ENCODE measurements at regions not wholly inside any gene's neighbourhood (a gene's known extent, or its start where the extent isn't known, plus 50 kb on each side); places are given as distances from the start of the nearest gene placed in this dataset.

DNA sequence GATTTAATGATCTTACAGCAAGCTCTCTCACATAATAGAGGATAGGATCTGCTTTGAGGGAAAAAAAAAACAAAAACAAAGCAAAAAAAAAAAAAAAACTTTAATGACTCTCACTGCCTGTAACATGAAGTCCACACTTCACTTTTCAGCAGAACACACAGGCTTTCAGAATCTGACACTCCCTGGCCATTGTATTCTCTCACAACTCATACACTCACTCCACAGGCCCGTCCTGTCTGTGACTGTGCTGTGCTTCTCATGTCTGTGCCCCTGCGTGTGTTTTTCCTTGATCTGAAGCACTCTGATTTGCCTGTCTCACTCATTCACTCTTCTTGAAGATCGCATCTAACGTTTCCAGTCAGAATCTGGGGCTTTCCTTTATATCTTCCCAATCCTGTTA, 460.8 kb downstream of the TMA16 start:
- no CpG with 5 or more reads among the region's 4 CpGs for WGBS (ENCODE audit: extremely low coverage, insufficient coverage, low lambda C conversion rate)
- H2BK120ac ChIP-seq (ENCODE audit: low read depth, low read length), result no peak overlapping the region
- no peaks in the 10 kb centered on the region for H3K4me1 ChIP-seq (ENCODE audit: control insufficient read depth, low read depth, low read length)
- H3K4me2 ChIP-seq (ENCODE audit: low read length), result no peak overlapping the region
- no peak for DNase-seq
- no peak overlapping the region for H2BK15ac ChIP-seq (replicated peaks; ENCODE audit: low read depth)
- H3K23ac ChIP-seq (ENCODE audit: low read length), result no peak overlapping the region
- no peak overlapping the region for H3K4ac ChIP-seq (ENCODE audit: low read depth, low read length)
- H3K4me3 ChIP-seq (ENCODE audit: low read length), result no peak overlapping the region
- no peak overlapping the region for H3K18ac ChIP-seq (ENCODE audit: low read length)
- H3K9ac ChIP-seq (ENCODE audit: low read length), result no peak overlapping the region
- H3K79me1 ChIP-seq (ENCODE audit: low read length), result no peaks in the 10 kb centered on the region
- H3K27ac ChIP-seq (ENCODE audit: low read depth, low read length), result no peak overlapping the region
- H3K79me2 ChIP-seq (ENCODE audit: control insufficient read depth, insufficient read depth, low read length), result no peaks in the 10 kb centered on the region
- no peak overlapping the region for H2AK5ac ChIP-seq (ENCODE audit: low read length)
- no peak overlapping the region for H4K8ac ChIP-seq (ENCODE audit: low read depth, low read length)
- H3K27me3 ChIP-seq (ENCODE audit: insufficient read depth, low read length, poor library complexity), result no peaks in the 10 kb centered on the region
- no peak overlapping the region for H4K5ac ChIP-seq (ENCODE audit: low read length)
- H3K36me3 ChIP-seq (ENCODE audit: control insufficient read depth, insufficient read depth, low read length), result no peaks in the 10 kb centered on the region
- H3K56ac ChIP-seq (ENCODE audit: low read length), result no peak overlapping the region
- H2BK5ac ChIP-seq (ENCODE audit: low read length), result no peak overlapping the region

- Histone ChIP-seq H4K5ac (ENCODE audit: low read length) (no peak overlapping the region), H3K56ac (ENCODE audit: low read length) (no peak overlapping the region), H2BK5ac (ENCODE audit: low read length) (no peak overlapping the region), H3K18ac (ENCODE audit: low read length) (no peak overlapping the region), H3K4ac (ENCODE audit: low read depth, low read length) (no peak overlapping the region), H3K23ac (ENCODE audit: low read length) (no peak overlapping the region), H2AK5ac (ENCODE audit: low read length) (no peak overlapping the region), H3K79me1 (ENCODE audit: low read length) (no peaks in the 10 kb centered on the region), H3K4me2 (ENCODE audit: low read length) (no peak overlapping the region), H3K4me3 (ENCODE audit: low read length) (no peak overlapping the region), H4K8ac (ENCODE audit: low read depth, low read length) (no peak overlapping the region), H3K4me1 (ENCODE audit: control insufficient read depth, low read depth, low read length) (no peaks in the 10 kb centered on the region), H3K79me2 (ENCODE audit: control insufficient read depth, insufficient read depth, low read length) (no peaks in the 10 kb centered on the region), H2BK15ac (replicated peaks; ENCODE audit: low read depth) (no peak overlapping the region), H3K27me3 (ENCODE audit: insufficient read depth, low read length, poor library complexity) (no peaks in the 10 kb centered on the region), H3K27ac (ENCODE audit: low read depth, low read length) (no peak overlapping the region), H2BK120ac (ENCODE audit: low read depth, low read length) (no peak overlapping the region), H3K36me3 (ENCODE audit: control insufficient read depth, insufficient read depth, low read length) (no peaks in the 10 kb centered on the region), H3K9ac (ENCODE audit: low read length) (no peak overlapping the region)
- WGBS (ENCODE audit: extremely low coverage, insufficient coverage, low lambda C conversion rate), result no CpG with 5 or more reads among the region's 2 CpGs
- DNase-seq, result no peak
These were observed 464.3 kb downstream of the TMA16 start for GRCh38 chr4:163958751-163959150.

- no peaks in the 10 kb centered on the region for H3K79me1 ChIP-seq (ENCODE audit: low read length)
These were observed 465.4 kb downstream of the TMA16 start for GRCh38 chr4:163959932-163960331.

GRCh38 chr4:163966612-163967011, 472.1 kb downstream of the TMA16 start:
- H4K5ac ChIP-seq (ENCODE audit: low read length), result no peak overlapping the region
- no peak overlapping the region for H3K4me3 ChIP-seq (ENCODE audit: low read length)
- H3K36me3 ChIP-seq (ENCODE audit: control insufficient read depth, insufficient read depth, low read length), result no peaks in the 10 kb centered on the region
- H3K4me2 ChIP-seq (ENCODE audit: low read length), result no peak overlapping the region
- no CpG with 5 or more reads among the region's 3 CpGs for WGBS (ENCODE audit: extremely low coverage, insufficient coverage, low lambda C conversion rate)
- no peak overlapping the region for H3K9ac ChIP-seq (ENCODE audit: low read length)
- H3K79me2 ChIP-seq (ENCODE audit: control insufficient read depth, insufficient read depth, low read length), result no peaks in the 10 kb centered on the region
- H2BK15ac ChIP-seq (replicated peaks; ENCODE audit: low read depth), result no peak overlapping the region
- no peak overlapping the region for H3K18ac ChIP-seq (ENCODE audit: low read length)
- H3K27ac ChIP-seq (ENCODE audit: low read depth, low read length), result no peak overlapping the region
- H3K56ac ChIP-seq (ENCODE audit: low read length), result no peak overlapping the region
- H3K23ac ChIP-seq (ENCODE audit: low read length), result no peak overlapping the region
- H3K79me1 ChIP-seq (ENCODE audit: low read length), result no peaks in the 10 kb centered on the region
- no peak overlapping the region for H3K4ac ChIP-seq (ENCODE audit: low read depth, low read length)
- H2AK5ac ChIP-seq (ENCODE audit: low read length), result no peak overlapping the region
- DNase-seq, result no peak
- H4K8ac ChIP-seq (ENCODE audit: low read depth, low read length), result no peak overlapping the region
- no peaks in the 10 kb centered on the region for H3K27me3 ChIP-seq (ENCODE audit: insufficient read depth, low read length, poor library complexity)
- no peak overlapping the region for H2BK120ac ChIP-seq (ENCODE audit: low read depth, low read length)
- H2BK5ac ChIP-seq (ENCODE audit: low read length), result no peak overlapping the region
- H3K4me1 ChIP-seq (ENCODE audit: control insufficient read depth, low read depth, low read length), result no peaks in the 10 kb centered on the region

More at GRCh38 chr4:163959932-163960331, 465.4 kb downstream of the TMA16 start:
- Histone ChIP-seq H3K56ac (ENCODE audit: low read length) (no peak overlapping the region), H3K36me3 (ENCODE audit: control insufficient read depth, insufficient read depth, low read length) (no peaks in the 10 kb centered on the region), H2BK120ac (ENCODE audit: low read depth, low read length) (no peak overlapping the region), H3K4ac (ENCODE audit: low read depth, low read length) (no peak overlapping the region), H3K4me3 (ENCODE audit: low read length) (no peak overlapping the region), H4K5ac (ENCODE audit: low read length) (no peak overlapping the region), H2BK15ac (replicated peaks; ENCODE audit: low read depth) (no peak overlapping the region), H3K27ac (ENCODE audit: low read depth, low read length) (no peak overlapping the region), H2AK5ac (ENCODE audit: low read length) (no peak overlapping the region), H2BK5ac (ENCODE audit: low read length) (no peak overlapping the region), H4K8ac (ENCODE audit: low read depth, low read length) (no peak overlapping the region), H3K79me2 (ENCODE audit: control insufficient read depth, insufficient read depth, low read length) (no peaks in the 10 kb centered on the region), H3K27me3 (ENCODE audit: insufficient read depth, low read length, poor library complexity) (no peaks in the 10 kb centered on the region), H3K9ac (ENCODE audit: low read length) (no peak overlapping the region), H3K18ac (ENCODE audit: low read length) (no peak overlapping the region), H3K4me1 (ENCODE audit: control insufficient read depth, low read depth, low read length) (no peaks in the 10 kb centered on the region), H3K23ac (ENCODE audit: low read length) (no peak overlapping the region), H3K4me2 (ENCODE audit: low read length) (no peak overlapping the region)
- no CpG with 5 or more reads among the region's 6 CpGs for WGBS (ENCODE audit: extremely low coverage, insufficient coverage, low lambda C conversion rate)
- no peak for DNase-seq

DNA sequence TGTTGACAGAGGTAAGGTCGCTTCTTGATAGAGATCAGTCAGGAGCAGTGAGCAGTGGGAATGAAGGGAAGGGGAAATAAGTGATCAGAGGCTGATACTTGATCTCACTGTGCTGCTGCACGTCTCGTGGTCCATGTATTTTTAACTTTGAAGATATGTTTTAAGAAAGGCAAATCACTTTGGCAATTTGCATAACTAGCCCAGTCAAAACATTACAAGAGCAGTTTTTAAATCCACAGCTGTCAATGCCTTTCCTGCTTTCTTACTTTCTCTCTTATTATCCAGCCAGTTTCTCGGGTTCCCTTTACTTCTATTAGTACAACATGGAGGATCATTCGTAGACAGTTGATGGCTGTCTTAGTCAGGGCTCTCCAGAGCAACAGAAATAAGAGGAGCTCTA, 472.8 kb downstream of the TMA16 start:
- H3K23ac ChIP-seq (ENCODE audit: low read length), result no peak overlapping the region
- H3K56ac ChIP-seq (ENCODE audit: low read length), result no peak overlapping the region
- H2BK15ac ChIP-seq (replicated peaks; ENCODE audit: low read depth), result no peak overlapping the region
- no peak overlapping the region for H3K18ac ChIP-seq (ENCODE audit: low read length)
- no CpG with 5 or more reads among the region's 5 CpGs for WGBS (ENCODE audit: extremely low coverage, insufficient coverage, low lambda C conversion rate)
- DNase-seq, result no peak
- no peak overlapping the region for H3K4ac ChIP-seq (ENCODE audit: low read depth, low read length)
- no peaks in the 10 kb centered on the region for H3K4me1 ChIP-seq (ENCODE audit: control insufficient read depth, low read depth, low read length)
- no peaks in the 10 kb centered on the region for H3K79me2 ChIP-seq (ENCODE audit: control insufficient read depth, insufficient read depth, low read length)
- no peak overlapping the region for H2BK120ac ChIP-seq (ENCODE audit: low read depth, low read length)
- H2BK5ac ChIP-seq (ENCODE audit: low read length), result no peak overlapping the region
- H3K27me3 ChIP-seq (ENCODE audit: insufficient read depth, low read length, poor library complexity), result no peaks in the 10 kb centered on the region
- no peak overlapping the region for H3K27ac ChIP-seq (ENCODE audit: low read depth, low read length)
- no peak overlapping the region for H3K4me3 ChIP-seq (ENCODE audit: low read length)
- H3K9ac ChIP-seq (ENCODE audit: low read length), result no peak overlapping the region
- H4K8ac ChIP-seq (ENCODE audit: low read depth, low read length), result no peak overlapping the region
- no peaks in the 10 kb centered on the region for H3K79me1 ChIP-seq (ENCODE audit: low read length)
- H4K5ac ChIP-seq (ENCODE audit: low read length), result no peak overlapping the region
- H2AK5ac ChIP-seq (ENCODE audit: low read length), result no peak overlapping the region
- H3K36me3 ChIP-seq (ENCODE audit: control insufficient read depth, insufficient read depth, low read length), result no peaks in the 10 kb centered on the region
- H3K4me2 ChIP-seq (ENCODE audit: low read length), result no peak overlapping the region

DNA sequence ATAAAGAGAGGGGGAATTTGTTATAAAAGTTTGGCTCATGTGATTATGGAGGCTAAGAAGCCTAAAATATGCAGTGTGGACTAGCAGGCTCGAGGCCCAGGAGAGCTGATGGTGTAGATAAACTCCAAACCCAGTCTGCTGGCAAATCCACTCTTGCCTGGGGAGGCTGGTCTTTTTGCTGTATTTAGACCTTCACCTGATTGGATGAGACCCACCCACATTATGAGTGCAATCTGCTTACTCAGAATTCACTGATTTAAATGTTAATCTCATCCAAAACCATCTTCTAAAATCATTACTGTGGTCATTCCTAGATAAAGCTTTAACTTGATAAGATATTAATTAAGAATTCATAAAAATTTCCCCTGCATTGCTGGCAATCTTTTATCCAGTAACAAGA, 473.2 kb downstream of the TMA16 start:
- Histone ChIP-seq H2BK5ac (ENCODE audit: low read length) (no peak overlapping the region), H3K4me2 (ENCODE audit: low read length) (no peak overlapping the region), H3K36me3 (ENCODE audit: control insufficient read depth, insufficient read depth, low read length) (no peaks in the 10 kb centered on the region), H3K9ac (ENCODE audit: low read length) (no peak overlapping the region), H3K4me3 (ENCODE audit: low read length) (no peak overlapping the region), H3K23ac (ENCODE audit: low read length) (no peak overlapping the region), H3K18ac (ENCODE audit: low read length) (no peak overlapping the region), H3K27me3 (ENCODE audit: insufficient read depth, low read length, poor library complexity) (no peaks in the 10 kb centered on the region), H2BK15ac (replicated peaks; ENCODE audit: low read depth) (no peak overlapping the region), H3K79me1 (ENCODE audit: low read length) (no peaks in the 10 kb centered on the region), H4K8ac (ENCODE audit: low read depth, low read length) (no peak overlapping the region), H4K5ac (ENCODE audit: low read length) (no peak overlapping the region), H3K4ac (ENCODE audit: low read depth, low read length) (no peak overlapping the region), H3K4me1 (ENCODE audit: control insufficient read depth, low read depth, low read length) (no peaks in the 10 kb centered on the region), H3K27ac (ENCODE audit: low read depth, low read length) (no peak overlapping the region), H3K56ac (ENCODE audit: low read length) (no peak overlapping the region), H3K79me2 (ENCODE audit: control insufficient read depth, insufficient read depth, low read length) (no peaks in the 10 kb centered on the region), H2BK120ac (ENCODE audit: low read depth, low read length) (no peak overlapping the region), H2AK5ac (ENCODE audit: low read length) (no peak overlapping the region)
- DNase-seq, result no peak
- WGBS (ENCODE audit: extremely low coverage, insufficient coverage, low lambda C conversion rate), result no CpG with 5 or more reads among the region's 1 CpG
